CD14-positive monocyte (primary cell): ENCODE measurements at regions not wholly inside any gene's neighbourhood (a gene's known extent, or its start where the extent isn't known, plus 50 kb on each side); places are given as distances from the start of the nearest gene placed in this dataset.

Experiments
- DNase-seq, 3 donors: peaks; one replicate each; pipeline ENCODE4 v3.0.0-alpha.2; 2011 to 2022
- H2AFZ ChIP-seq: 2 replicates; pipeline ENCODE4 v1.6.0; 2012; ENCODE audit warnings: mild to moderate bottlenecking, low read depth, low read length, inconsistent platforms; ENCODE audit not compliant: insufficient read depth, poor library complexity, severe bottlenecking
- H3K27ac ChIP-seq, 2 donors: 1 replicate in 1 of 2; 2 replicates in 1 of 2; pipeline ENCODE4 v1.5.1; 2012 to 2013; ENCODE audit warnings: low read length in 2 of 2, control low read depth in 1 of 2, inconsistent platforms in 1 of 2, low read depth in 1 of 2, mild to moderate bottlenecking in 1 of 2
- H3K27me3 ChIP-seq, 2 donors: one replicate each; pipeline versions ENCODE4 v1.6.0 to v1.6.1; 2011 to 2013; ENCODE audit warnings: low read length in 2 of 2; ENCODE audit not compliant: control insufficient read depth in 2 of 2, insufficient read depth in 2 of 2
- H3K36me3 ChIP-seq, 2 donors: replicated peaks in 1 of 2; 1 replicate in 1 of 2; 2 replicates in 1 of 2; pipeline versions ENCODE4 v1.5.1 to v1.6.1; 2012 to 2013; ENCODE audit warnings: low read length in 2 of 2, control low read depth in 1 of 2, inconsistent platforms in 1 of 2, mild to moderate bottlenecking in 1 of 2; ENCODE audit not compliant: insufficient read depth in 2 of 2, control insufficient read depth in 1 of 2
- H3K4me1 ChIP-seq, 2 donors: 1 replicate in 1 of 2; 2 replicates in 1 of 2; pipeline versions ENCODE4 v1.5.1 to v1.6.1; 2012 to 2013; ENCODE audit warnings: low read length in 2 of 2, control low read depth in 1 of 2, inconsistent platforms in 1 of 2, mild to moderate bottlenecking in 1 of 2, moderate library complexity in 1 of 2; ENCODE audit not compliant: insufficient read depth in 2 of 2, control insufficient read depth in 1 of 2
- H3K4me2 ChIP-seq: replicated peaks from 2 replicates; pipeline ENCODE3; 2012; ENCODE audit warnings: low read length, moderate library complexity, mild to moderate bottlenecking; ENCODE audit not compliant: poor library complexity, severe bottlenecking; ENCODE audit errors: extremely low read depth
- H3K4me3 ChIP-seq, 3 experiments: fragments of 200-600 bp in 1 of 3; sonication (generic) in 1 of 3; replicated peaks in 1 of 3; 1 replicate in 2 of 3; 2 replicates in 1 of 3; pipeline ENCODE4 v1.5.1; 2011 to 2013; ENCODE audit warnings: low read length in 3 of 3, mild to moderate bottlenecking in 3 of 3, control low read depth in 2 of 3, low read depth in 2 of 3, inconsistent platforms in 1 of 3, moderate library complexity in 1 of 3
- H3K79me2 ChIP-seq: 2 replicates; pipeline ENCODE4 v1.6.0; 2012; ENCODE audit warnings: mild to moderate bottlenecking, control low read depth, inconsistent platforms, low read length, moderate library complexity; ENCODE audit not compliant: insufficient read depth
- H3K9ac ChIP-seq: 2 replicates; pipeline ENCODE4 v1.6.0; 2017; ENCODE audit warnings: low read length, mild to moderate bottlenecking; ENCODE audit not compliant: insufficient read depth, poor library complexity, severe bottlenecking
- H3K9me3 ChIP-seq, 2 donors: replicated peaks in 1 of 2; 1 replicate in 1 of 2; 2 replicates in 1 of 2; pipeline versions ENCODE4 v1.5.1 to v1.6.1; 2012 to 2013; ENCODE audit warnings: low read length in 2 of 2, control low read depth in 1 of 2; ENCODE audit not compliant: control insufficient read depth in 1 of 2, insufficient read depth in 1 of 2
- H4K20me1 ChIP-seq: 2 replicates; pipeline ENCODE4 v1.6.0; 2012; ENCODE audit warnings: mild to moderate bottlenecking, low read length, control low read depth, moderate library complexity; ENCODE audit not compliant: insufficient read depth
- H3K27ac Mint-ChIP-seq, 7 donors: one replicate each; pipeline ENCODE4 v1.8.0; 2020; ENCODE audit warnings: mild to moderate bottlenecking in 7 of 7, mixed read lengths in 7 of 7, moderate library complexity in 6 of 7, inconsistent platforms in 2 of 7
- H3K27me3 Mint-ChIP-seq, 3 donors: one replicate each; pipeline ENCODE4 v1.8.0; 2021 to 2022; ENCODE audit warnings: low read depth in 3 of 3, mild to moderate bottlenecking in 3 of 3, mixed read lengths in 3 of 3, moderate library complexity in 3 of 3, inconsistent platforms in 1 of 3
- H3K36me3 Mint-ChIP-seq, 2 donors: one replicate each; pipeline ENCODE4 v1.8.0; 2020; ENCODE audit warnings: mixed read lengths in 2 of 2, inconsistent platforms in 1 of 2, mild to moderate bottlenecking in 1 of 2
- H3K4me1 Mint-ChIP-seq: one replicate; pipeline ENCODE4 v1.8.0; 2020; ENCODE audit warnings: mild to moderate bottlenecking, mixed read lengths
- H3K4me3 Mint-ChIP-seq, 2 donors: one replicate each; pipeline ENCODE4 v1.8.0; 2020; ENCODE audit warnings: mild to moderate bottlenecking in 2 of 2, mixed read lengths in 2 of 2, moderate library complexity in 1 of 2
- H3K9me3 Mint-ChIP-seq, 7 donors: one replicate each; pipeline ENCODE4 v1.8.0; 2020 to 2022; ENCODE audit warnings: mixed read lengths in 7 of 7, mild to moderate bottlenecking in 6 of 7, moderate library complexity in 6 of 7, inconsistent platforms in 2 of 7
- CTCF ChIP-seq: fragments of 200-600 bp; IDR thresholded peaks from one replicate; pipeline ENCODE4 v1.8.0; 2022; ENCODE audit warnings: antibody characterized with exemption, mild to moderate bottlenecking
- WGBS: methylation state at CpG from one replicate; pipeline ENCODE4 v1.1.5; 2013; ENCODE audit warnings: missing lambda C conversion rate; ENCODE audit not compliant: insufficient coverage; 5-methylcytosine and 5-hydroxymethylcytosine counted together
- intact Hi-C, 2 donors: fragments of 100-400 bp; cut with micrococcal nuclease; formaldehyde crosslinking; loops; one replicate each; pipeline versions ENCODE4 v1.15.0 to v1.15.1; 2023

DNA sequence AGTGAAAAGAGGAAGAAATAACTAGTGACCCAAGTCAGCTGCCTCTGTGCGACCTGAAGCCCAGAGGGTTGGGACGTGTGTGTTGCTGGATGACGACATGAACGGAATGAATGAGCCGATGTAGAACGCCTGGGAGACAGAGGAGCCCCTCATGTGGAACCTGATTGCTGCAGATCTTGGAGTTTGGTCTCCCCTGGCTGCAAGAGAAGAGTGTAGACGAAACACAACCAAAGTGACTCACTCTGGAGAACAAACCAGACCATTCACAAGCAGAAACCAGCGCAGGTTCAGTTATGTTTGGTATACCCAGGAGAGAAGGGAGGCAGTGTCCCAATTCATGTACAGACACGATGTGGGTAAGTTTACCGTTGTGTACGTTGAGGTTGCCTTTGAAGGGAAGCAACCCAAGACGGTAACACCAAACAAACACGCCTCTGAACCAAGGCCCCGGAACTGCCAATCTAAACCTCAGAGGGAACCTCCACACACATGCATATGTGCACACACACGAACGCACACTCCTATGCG, 265.9 kb downstream of the BMP7 start:
- no peaks in the 10 kb centered on the region for H3K36me3 ChIP-seq
- H3K79me2 ChIP-seq = no peaks in the 10 kb centered on the region
- peaks cover 2 to 16% (median 12%) of the 10 kb centered on the region in 7 donors for H3K9me3 Mint-ChIP-seq
- H3K4me2 ChIP-seq = no peak overlapping the region
- intact Hi-C loops = no loop called here
- no peaks in the 10 kb centered on the region for H3K4me1 Mint-ChIP-seq
- H3K9me3 ChIP-seq = peaks cover 5 to 17% of the 10 kb centered on the region in 2 donors
- no peak overlapping the region for H3K9ac ChIP-seq
- no peak overlapping the region for H2AFZ ChIP-seq
- no peak overlapping the region for H3K4me3 Mint-ChIP-seq
- H3K27me3 Mint-ChIP-seq = peaks cover 4 to 7% (median 7%) of the 10 kb centered on the region in 3 donors
- H3K36me3 Mint-ChIP-seq = no peaks in the 10 kb centered on the region
- H3K4me1 ChIP-seq = no peaks in the 10 kb centered on the region
- H3K27ac Mint-ChIP-seq = no peak overlapping the region
- DNase-seq = no peak
- WGBS = 94% methylated on average over 15 of the region's 17 CpGs
- H3K4me3 ChIP-seq = no peak overlapping the region
- H3K27ac ChIP-seq = no peak overlapping the region
- no peaks in the 10 kb centered on the region for H4K20me1 ChIP-seq
- no peak for TF ChIP-seq CTCF
- no peaks in the 10 kb centered on the region for H3K27me3 ChIP-seq

DNA sequence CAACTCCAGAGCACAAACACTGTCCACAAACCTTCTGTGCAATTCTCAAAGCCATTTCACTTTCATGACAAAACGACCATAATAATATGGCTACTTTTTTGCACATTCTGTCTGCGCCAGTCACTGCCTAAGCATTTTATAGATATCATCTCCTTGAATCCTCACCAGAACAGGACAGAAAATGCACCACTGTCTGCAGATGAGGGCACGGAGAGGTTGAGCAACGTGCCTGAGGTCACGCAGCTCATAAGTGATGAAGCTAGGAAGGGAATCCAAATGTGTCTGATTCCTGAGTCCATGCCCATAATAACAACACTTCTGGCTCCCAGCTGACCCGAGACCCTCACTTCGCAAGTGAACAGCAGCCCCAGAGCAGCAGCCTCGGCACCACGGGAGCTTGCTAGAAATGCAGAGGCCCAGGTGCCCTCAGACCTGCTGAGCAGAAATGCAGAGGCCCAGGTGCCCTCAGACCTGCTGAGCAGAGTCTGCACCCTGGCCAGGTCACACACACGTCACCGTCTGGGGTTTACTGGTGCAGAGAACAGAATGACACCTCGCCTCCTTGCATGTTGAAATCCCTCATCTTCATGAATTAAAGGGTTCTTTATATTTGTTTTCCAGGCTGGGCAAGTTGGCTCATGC, 265.2 kb downstream of the BMP7 start:
- no peak for TF ChIP-seq CTCF
- H2AFZ ChIP-seq = no peak overlapping the region
- no peaks in the 10 kb centered on the region for H3K36me3 Mint-ChIP-seq
- H3K4me3 Mint-ChIP-seq = no peak overlapping the region
- H3K27ac ChIP-seq = no peak overlapping the region
- H3K27me3 Mint-ChIP-seq = peaks cover 6 to 13% (median 7%) of the 10 kb centered on the region in 3 donors
- H3K79me2 ChIP-seq = no peaks in the 10 kb centered on the region
- peaks cover 2 to 16% (median 12%) of the 10 kb centered on the region in 7 donors for H3K9me3 Mint-ChIP-seq
- H3K27me3 ChIP-seq = peaks cover 0 to under 1% of the 10 kb centered on the region in 2 donors
- no peaks in the 10 kb centered on the region for H3K4me1 Mint-ChIP-seq
- no peaks in the 10 kb centered on the region for H3K36me3 ChIP-seq
- H3K4me3 ChIP-seq = no peak overlapping the region
- H3K9ac ChIP-seq = no peak overlapping the region
- no peaks in the 10 kb centered on the region for H4K20me1 ChIP-seq
- H3K4me1 ChIP-seq = no peaks in the 10 kb centered on the region
- no peak overlapping the region for H3K27ac Mint-ChIP-seq
- 80% methylated on average over 11 of the region's 12 CpGs for WGBS
- peaks cover 5 to 17% of the 10 kb centered on the region in 2 donors for H3K9me3 ChIP-seq
- intact Hi-C loops = no loop called here
- no peak overlapping the region for H3K4me2 ChIP-seq
- DNase-seq = no peak
